ENCODE measurements at regions not wholly inside any gene's neighbourhood (a gene's known extent, or its start where the extent isn't known, plus 50 kb on each side); places are given as distances from the start of the nearest gene placed in this dataset.

- no peak overlapping the region for H2AK5ac ChIP-seq (ENCODE audit: low read length, severe bottlenecking)
- no peak overlapping the region for H3K4me2 ChIP-seq (ENCODE audit: low read length, poor library complexity, severe bottlenecking)
- no peak overlapping the region for H3K23ac ChIP-seq (ENCODE audit: low read length in 2 of 2)
- WGBS = 67% methylated on average over 1 of the region's 4 CpGs
- H4K8ac ChIP-seq (ENCODE audit: low read length) = no peak overlapping the region
- no peaks in the 10 kb centered on the region for H3K27me3 ChIP-seq (ENCODE audit: control insufficient read depth in 1 of 2, insufficient read depth in 1 of 2, low read length in 2 of 2)
- H3K14ac ChIP-seq (ENCODE audit: low read length in 2 of 2) = no peak overlapping the region
- no peak overlapping the region for H2BK5ac ChIP-seq (ENCODE audit: low read depth, low read length, poor library complexity, severe bottlenecking)
- H2BK15ac ChIP-seq (ENCODE audit: low read depth, poor library complexity, severe bottlenecking) = no peak overlapping the region
- H3K4me3 ChIP-seq (ENCODE audit: insufficient read depth in 1 of 2, low read depth in 1 of 2, low read length in 2 of 2) = no peak overlapping the region
- no peaks in the 10 kb centered on the region for H3K36me3 ChIP-seq (ENCODE audit: control insufficient read depth in 1 of 2, insufficient read depth in 2 of 2, low read depth in 1 of 2, low read length in 2 of 2)
- H3K4ac ChIP-seq (ENCODE audit: low read depth in 1 of 2, low read length in 2 of 2) = no peak overlapping the region
- no peak overlapping the region for H2BK12ac ChIP-seq (ENCODE audit: low read length in 2 of 2)
- no peak overlapping the region for H3K9ac ChIP-seq (ENCODE audit: low read length)
- H3K18ac ChIP-seq (ENCODE audit: low read depth in 1 of 2, low read length in 2 of 2) = no peak overlapping the region
- DNase-seq = no peak
- H3K4me1 ChIP-seq (ENCODE audit: control insufficient read depth, insufficient read depth, low read depth, low read length) = no peaks in the 10 kb centered on the region
- no peaks in the 10 kb centered on the region for H3K9me3 ChIP-seq (ENCODE audit: control insufficient read depth, low read length)
- no peak overlapping the region for H2BK120ac ChIP-seq (ENCODE audit: low read depth, low read length)
- H4K91ac ChIP-seq (ENCODE audit: low read length) = no peak overlapping the region
- no peak overlapping the region for H2AFZ ChIP-seq (ENCODE audit: low read depth, low read length)
- no peak overlapping the region for H3K27ac ChIP-seq (ENCODE audit: low read length, poor library complexity, severe bottlenecking)
- no peaks in the 10 kb centered on the region for H3K79me1 ChIP-seq (replicated peaks; ENCODE audit: low read length, poor library complexity, severe bottlenecking)
Observed at GRCh38 chr13:38440666-38441065, 91.0 kb downstream of the UFM1 start.

- H3K23ac ChIP-seq (ENCODE audit: low read length in 2 of 2) = no peak overlapping the region
- H3K4ac ChIP-seq (ENCODE audit: low read depth in 1 of 2, low read length in 2 of 2) = no peak overlapping the region
Observed at GRCh38 chr13:38444904-38445303, 95.3 kb downstream of the UFM1 start.

GRCh38 chr13:38452656-38453055 is 103.0 kb downstream of the UFM1 start:
- Histone ChIP-seq H3K36me3 (ENCODE audit: control insufficient read depth in 1 of 2, insufficient read depth in 2 of 2, low read depth in 1 of 2, low read length in 2 of 2) (no peaks in the 10 kb centered on the region), H3K4me2 (ENCODE audit: low read length, poor library complexity, severe bottlenecking) (no peak overlapping the region), H3K27ac (ENCODE audit: low read length, poor library complexity, severe bottlenecking) (no peak overlapping the region), H3K4me3 (ENCODE audit: insufficient read depth in 1 of 2, low read depth in 1 of 2, low read length in 2 of 2) (no peak overlapping the region), H3K18ac (ENCODE audit: low read depth in 1 of 2, low read length in 2 of 2) (no peak overlapping the region), H2AK5ac (ENCODE audit: low read length, severe bottlenecking) (no peak overlapping the region), H2AFZ (ENCODE audit: low read depth, low read length) (no peak overlapping the region), H4K91ac (ENCODE audit: low read length) (no peak overlapping the region), H3K23ac (ENCODE audit: low read length in 2 of 2) (no peak overlapping the region), H3K4ac (ENCODE audit: low read depth in 1 of 2, low read length in 2 of 2) (peak overlapping the region in 1 of 2 experiments; percentile 26), H3K79me1 (replicated peaks; ENCODE audit: low read length, poor library complexity, severe bottlenecking) (no peaks in the 10 kb centered on the region), H3K9ac (ENCODE audit: low read length) (no peak overlapping the region), H3K4me1 (ENCODE audit: control insufficient read depth, insufficient read depth, low read depth, low read length) (no peaks in the 10 kb centered on the region), H2BK12ac (ENCODE audit: low read length in 2 of 2) (no peak overlapping the region), H2BK15ac (ENCODE audit: low read depth, poor library complexity, severe bottlenecking) (no peak overlapping the region), H3K9me3 (ENCODE audit: control insufficient read depth, low read length) (no peaks in the 10 kb centered on the region), H3K27me3 (ENCODE audit: control insufficient read depth in 1 of 2, insufficient read depth in 1 of 2, low read length in 2 of 2) (no peaks in the 10 kb centered on the region), H4K8ac (ENCODE audit: low read length) (no peak overlapping the region), H3K14ac (ENCODE audit: low read length in 2 of 2) (no peak overlapping the region), H2BK5ac (ENCODE audit: low read depth, low read length, poor library complexity, severe bottlenecking) (no peak overlapping the region), H2BK120ac (ENCODE audit: low read depth, low read length) (no peak overlapping the region)
- 71% methylated on average over 3 of the region's 3 CpGs for WGBS
- DNase-seq = no peak

More at GRCh38 chr13:38444904-38445303, 95.3 kb downstream of the UFM1 start:
- Histone ChIP-seq H4K91ac (ENCODE audit: low read length) (no peak overlapping the region), H2AK5ac (ENCODE audit: low read length, severe bottlenecking) (no peak overlapping the region), H3K9me3 (ENCODE audit: control insufficient read depth, low read length) (no peaks in the 10 kb centered on the region), H3K27ac (ENCODE audit: low read length, poor library complexity, severe bottlenecking) (no peak overlapping the region), H2BK120ac (ENCODE audit: low read depth, low read length) (no peak overlapping the region), H3K14ac (ENCODE audit: low read length in 2 of 2) (no peak overlapping the region), H3K9ac (ENCODE audit: low read length) (no peak overlapping the region), H2AFZ (ENCODE audit: low read depth, low read length) (no peak overlapping the region), H2BK5ac (ENCODE audit: low read depth, low read length, poor library complexity, severe bottlenecking) (no peak overlapping the region), H3K4me1 (ENCODE audit: control insufficient read depth, insufficient read depth, low read depth, low read length) (no peaks in the 10 kb centered on the region), H3K36me3 (ENCODE audit: control insufficient read depth in 1 of 2, insufficient read depth in 2 of 2, low read depth in 1 of 2, low read length in 2 of 2) (no peaks in the 10 kb centered on the region), H2BK12ac (ENCODE audit: low read length in 2 of 2) (no peak overlapping the region), H2BK15ac (ENCODE audit: low read depth, poor library complexity, severe bottlenecking) (no peak overlapping the region), H3K18ac (ENCODE audit: low read depth in 1 of 2, low read length in 2 of 2) (no peak overlapping the region), H3K4me2 (ENCODE audit: low read length, poor library complexity, severe bottlenecking) (no peak overlapping the region), H4K8ac (ENCODE audit: low read length) (no peak overlapping the region), H3K27me3 (ENCODE audit: control insufficient read depth in 1 of 2, insufficient read depth in 1 of 2, low read length in 2 of 2) (no peaks in the 10 kb centered on the region), H3K79me1 (replicated peaks; ENCODE audit: low read length, poor library complexity, severe bottlenecking) (no peaks in the 10 kb centered on the region), H3K4me3 (ENCODE audit: insufficient read depth in 1 of 2, low read depth in 1 of 2, low read length in 2 of 2) (no peak overlapping the region)
- WGBS = 83% methylated on average over 2 of the region's 2 CpGs
- no peak for DNase-seq

GRCh38 chr13:38462605-38463004 is 113.0 kb downstream of the UFM1 start:
- no peak for DNase-seq
- H3K27ac ChIP-seq (ENCODE audit: low read length, poor library complexity, severe bottlenecking) = no peak overlapping the region
- no peak overlapping the region for H2BK15ac ChIP-seq (ENCODE audit: low read depth, poor library complexity, severe bottlenecking)
- no peaks in the 10 kb centered on the region for H3K36me3 ChIP-seq (ENCODE audit: control insufficient read depth in 1 of 2, insufficient read depth in 2 of 2, low read depth in 1 of 2, low read length in 2 of 2)
- no peaks in the 10 kb centered on the region for H3K79me1 ChIP-seq (replicated peaks; ENCODE audit: low read length, poor library complexity, severe bottlenecking)
- no peak overlapping the region for H3K4me2 ChIP-seq (ENCODE audit: low read length, poor library complexity, severe bottlenecking)
- H3K4me3 ChIP-seq (ENCODE audit: insufficient read depth in 1 of 2, low read depth in 1 of 2, low read length in 2 of 2) = no peak overlapping the region
- H3K27me3 ChIP-seq (ENCODE audit: control insufficient read depth in 1 of 2, insufficient read depth in 1 of 2, low read length in 2 of 2) = no peaks in the 10 kb centered on the region
- H4K8ac ChIP-seq (ENCODE audit: low read length) = no peak overlapping the region
- no peak overlapping the region for H3K18ac ChIP-seq (ENCODE audit: low read depth in 1 of 2, low read length in 2 of 2)
- no peak overlapping the region for H2BK12ac ChIP-seq (ENCODE audit: low read length in 2 of 2)
- no peak overlapping the region for H2AK5ac ChIP-seq (ENCODE audit: low read length, severe bottlenecking)
- H3K9ac ChIP-seq (ENCODE audit: low read length) = no peak overlapping the region
- no peak overlapping the region for H2BK5ac ChIP-seq (ENCODE audit: low read depth, low read length, poor library complexity, severe bottlenecking)
- H3K23ac ChIP-seq (ENCODE audit: low read length in 2 of 2) = no peak overlapping the region
- 93% methylated on average over 7 of the region's 7 CpGs for WGBS
- H3K4ac ChIP-seq (ENCODE audit: low read depth in 1 of 2, low read length in 2 of 2) = no peak overlapping the region
- no peak overlapping the region for H2BK120ac ChIP-seq (ENCODE audit: low read depth, low read length)
- H3K9me3 ChIP-seq (ENCODE audit: control insufficient read depth, low read length) = peaks cover 15% of the 10 kb centered on the region
- no peaks in the 10 kb centered on the region for H3K4me1 ChIP-seq (ENCODE audit: control insufficient read depth, insufficient read depth, low read depth, low read length)
- no peak overlapping the region for H4K91ac ChIP-seq (ENCODE audit: low read length)
- no peak overlapping the region for H2AFZ ChIP-seq (ENCODE audit: low read depth, low read length)
- no peak overlapping the region for H3K14ac ChIP-seq (ENCODE audit: low read length in 2 of 2)
